GM06990 (cell line): ENCODE measurements at regions not wholly inside any gene's neighbourhood (a gene's known extent, or its start where the extent isn't known, plus 50 kb on each side); places are given as distances from the start of the nearest gene placed in this dataset.

ENCODE experiments used
- DNase-seq: peaks from one replicate; pipeline ENCODE4 v3.0.0-alpha.2; 2011; ENCODE audit not compliant: insufficient read length; ENCODE audit errors: extremely low read depth
- H3K27me3 ChIP-seq: replicated peaks from 2 replicates; pipeline ENCODE4 v1.6.0; 2011; ENCODE audit warnings: low read length; ENCODE audit not compliant: control insufficient read depth, insufficient read depth
- H3K36me3 ChIP-seq: 2 replicates; pipeline ENCODE4 v1.5.1; 2011; ENCODE audit warnings: low read length; ENCODE audit not compliant: control insufficient read depth, insufficient read depth
- H3K4me3 ChIP-seq: replicated peaks from 2 replicates; pipeline ENCODE4 v1.5.1; 2011; ENCODE audit warnings: low read depth, mild to moderate bottlenecking, control low read depth, low read length
- TF ChIP-seq, protein P1 (sequence below): IDR thresholded peaks from 2 replicates; pipeline ENCODE4 v1.5.1; 2011; ENCODE audit warnings: low read length, control low read depth, mild to moderate bottlenecking, inconsistent platforms; ENCODE audit not compliant: insufficient read depth, poor library complexity, severe bottlenecking

DNA sequence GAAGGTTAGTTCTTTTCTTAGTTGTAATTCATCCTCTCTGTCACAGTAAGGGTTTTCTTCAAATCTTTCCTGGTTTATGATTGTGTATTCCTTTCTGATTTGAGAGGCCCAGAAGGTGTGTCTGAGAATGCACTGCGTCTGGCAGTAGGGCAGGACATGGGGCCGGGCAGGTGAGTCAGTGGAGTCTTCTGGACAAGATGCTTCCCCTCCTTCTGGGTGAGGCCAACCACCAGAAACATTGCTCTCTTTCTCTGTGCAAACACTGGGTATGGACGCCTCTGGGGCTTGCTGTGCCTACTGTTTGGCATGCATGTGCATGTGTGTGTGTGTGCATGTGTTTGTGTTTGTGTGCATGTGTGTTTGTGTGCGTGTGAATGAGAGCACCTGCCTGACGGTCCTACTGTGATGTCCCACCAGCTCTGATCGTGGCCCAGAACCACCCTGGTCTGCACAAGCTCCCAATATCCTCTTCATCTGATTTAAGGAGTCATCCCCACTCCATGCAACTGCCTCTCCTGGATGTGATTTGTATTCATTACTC lies 93.2 kb upstream of the DLX2 start:
- Histone ChIP-seq H3K36me3 (no peaks in the 10 kb centered on the region), H3K4me3 (no peak overlapping the region), H3K27me3 (no peaks in the 10 kb centered on the region)
- TF ChIP-seq, protein P1, sequence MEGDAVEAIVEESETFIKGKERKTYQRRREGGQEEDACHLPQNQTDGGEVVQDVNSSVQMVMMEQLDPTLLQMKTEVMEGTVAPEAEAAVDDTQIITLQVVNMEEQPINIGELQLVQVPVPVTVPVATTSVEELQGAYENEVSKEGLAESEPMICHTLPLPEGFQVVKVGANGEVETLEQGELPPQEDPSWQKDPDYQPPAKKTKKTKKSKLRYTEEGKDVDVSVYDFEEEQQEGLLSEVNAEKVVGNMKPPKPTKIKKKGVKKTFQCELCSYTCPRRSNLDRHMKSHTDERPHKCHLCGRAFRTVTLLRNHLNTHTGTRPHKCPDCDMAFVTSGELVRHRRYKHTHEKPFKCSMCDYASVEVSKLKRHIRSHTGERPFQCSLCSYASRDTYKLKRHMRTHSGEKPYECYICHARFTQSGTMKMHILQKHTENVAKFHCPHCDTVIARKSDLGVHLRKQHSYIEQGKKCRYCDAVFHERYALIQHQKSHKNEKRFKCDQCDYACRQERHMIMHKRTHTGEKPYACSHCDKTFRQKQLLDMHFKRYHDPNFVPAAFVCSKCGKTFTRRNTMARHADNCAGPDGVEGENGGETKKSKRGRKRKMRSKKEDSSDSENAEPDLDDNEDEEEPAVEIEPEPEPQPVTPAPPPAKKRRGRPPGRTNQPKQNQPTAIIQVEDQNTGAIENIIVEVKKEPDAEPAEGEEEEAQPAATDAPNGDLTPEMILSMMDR, result no peak
- DNase-seq, result no peak

DNA sequence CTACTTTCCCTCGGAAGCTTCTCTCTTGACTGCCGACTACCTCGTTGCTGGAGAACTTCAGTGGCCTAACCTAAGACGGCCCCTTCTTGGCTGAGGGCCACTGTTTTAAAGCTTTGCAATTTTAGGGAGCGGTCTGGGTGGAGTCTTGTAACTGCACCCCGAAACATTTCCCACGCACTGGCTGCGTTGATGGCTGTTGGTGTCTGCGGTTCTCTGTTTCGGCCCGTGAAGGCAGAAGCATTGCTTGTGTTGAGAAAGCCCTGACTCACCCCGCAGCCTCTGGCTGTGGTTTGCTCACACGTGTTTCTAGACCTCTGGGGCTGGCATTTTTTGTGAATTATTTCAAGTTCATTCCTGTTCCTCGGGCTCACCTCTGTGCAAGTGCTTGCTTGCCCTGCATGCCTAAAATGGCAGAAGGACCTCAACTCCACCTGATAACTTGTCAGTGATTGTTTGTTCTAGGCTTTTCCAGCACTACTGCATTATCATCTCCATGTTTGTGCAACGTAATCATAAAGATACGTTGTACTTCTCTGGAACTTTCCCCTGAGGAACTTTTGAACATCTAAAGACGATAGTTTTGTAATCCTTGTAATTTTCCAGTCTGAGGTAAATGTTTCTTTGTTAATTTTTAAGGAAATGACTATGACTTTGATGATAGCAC lies 94.2 kb upstream of the DLX2 start:
- TF ChIP-seq, protein P1, result no peak
- no peak for DNase-seq
- Histone ChIP-seq H3K4me3 (no peak overlapping the region), H3K27me3 (no peaks in the 10 kb centered on the region), H3K36me3 (no peaks in the 10 kb centered on the region)

DNA sequence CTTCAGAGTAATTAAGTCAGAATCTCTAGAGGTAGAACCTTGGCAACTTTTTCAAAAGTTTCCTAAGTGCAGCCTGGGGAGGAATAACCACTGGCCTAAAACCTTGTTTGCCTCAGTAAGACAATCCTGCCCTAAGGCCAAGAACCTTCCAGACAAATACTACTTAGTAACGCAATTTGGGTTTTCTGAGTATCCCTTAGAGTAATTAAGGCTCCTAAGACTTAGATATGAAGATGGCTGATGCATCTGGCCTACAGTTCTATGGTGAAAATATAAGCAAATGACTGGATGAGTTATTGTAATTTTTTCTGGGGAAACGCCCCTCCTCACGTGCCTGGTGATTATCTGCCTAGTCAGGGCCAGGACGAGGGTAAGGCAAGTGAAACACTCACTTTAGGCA lies 95.7 kb upstream of the DLX2 start:
- H3K36me3 ChIP-seq, result no peaks in the 10 kb centered on the region
- no peak overlapping the region for H3K4me3 ChIP-seq
- DNase-seq, result no peak
- H3K27me3 ChIP-seq, result no peaks in the 10 kb centered on the region
- TF ChIP-seq, protein P1, result no peak

DNA sequence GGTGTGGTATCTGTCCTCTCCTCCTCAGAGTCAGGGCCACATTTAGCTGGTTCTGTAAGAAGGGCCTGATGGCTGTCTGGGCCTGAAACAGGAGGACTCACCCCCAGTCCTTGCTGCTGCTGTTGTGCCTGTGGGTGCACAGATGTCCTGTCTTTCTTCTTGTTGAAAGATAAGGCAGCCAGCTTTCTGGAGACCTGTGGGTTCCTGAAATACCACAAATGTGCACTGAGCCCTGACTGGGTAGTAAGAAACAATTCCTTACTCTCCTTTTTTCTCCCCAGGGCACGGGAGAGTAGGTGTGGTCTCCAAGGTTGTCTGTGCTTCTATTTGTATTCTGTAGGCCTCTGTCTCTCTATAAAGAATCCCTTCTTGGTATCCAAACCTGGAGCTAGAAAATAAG lies 96.2 kb upstream of the DLX2 start:
- TF ChIP-seq, protein P1, result no peak
- DNase-seq, result no peak
- H3K27me3 ChIP-seq, result no peaks in the 10 kb centered on the region
- H3K4me3 ChIP-seq, result no peak overlapping the region
- H3K36me3 ChIP-seq, result no peaks in the 10 kb centered on the region

DNA sequence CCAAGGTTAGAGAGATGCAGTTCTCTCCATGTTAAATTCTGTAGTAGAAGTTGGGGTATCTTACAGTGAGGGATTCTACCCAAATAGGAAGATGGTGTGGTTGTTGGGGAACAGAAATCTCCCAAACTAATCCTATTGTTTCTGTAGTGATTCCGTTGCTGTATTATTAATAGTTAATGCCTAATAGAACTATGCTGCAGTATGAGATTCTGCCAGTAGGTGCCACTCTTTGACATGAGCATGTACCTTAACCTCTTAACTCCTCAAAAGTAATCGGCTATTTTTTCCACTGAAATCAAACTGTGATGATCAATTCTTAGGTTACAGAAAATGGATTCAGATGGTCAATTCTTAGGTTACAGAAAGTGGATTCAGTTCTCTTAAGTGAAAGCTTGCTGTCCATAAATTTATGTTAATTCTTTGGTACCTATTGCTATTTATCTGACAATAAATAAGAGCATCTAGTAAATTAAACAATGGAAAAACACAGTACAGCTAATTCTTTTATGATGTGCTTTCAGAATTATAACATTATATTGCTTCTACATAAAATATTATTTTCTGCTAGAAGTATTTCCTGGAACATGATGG lies 97.9 kb upstream of the DLX2 start:
- no peaks in the 10 kb centered on the region for H3K36me3 ChIP-seq
- H3K27me3 ChIP-seq, result no peaks in the 10 kb centered on the region
- no peak overlapping the region for H3K4me3 ChIP-seq
- DNase-seq, result no peak
- TF ChIP-seq, protein P1, result peak; percentile 40

DNA sequence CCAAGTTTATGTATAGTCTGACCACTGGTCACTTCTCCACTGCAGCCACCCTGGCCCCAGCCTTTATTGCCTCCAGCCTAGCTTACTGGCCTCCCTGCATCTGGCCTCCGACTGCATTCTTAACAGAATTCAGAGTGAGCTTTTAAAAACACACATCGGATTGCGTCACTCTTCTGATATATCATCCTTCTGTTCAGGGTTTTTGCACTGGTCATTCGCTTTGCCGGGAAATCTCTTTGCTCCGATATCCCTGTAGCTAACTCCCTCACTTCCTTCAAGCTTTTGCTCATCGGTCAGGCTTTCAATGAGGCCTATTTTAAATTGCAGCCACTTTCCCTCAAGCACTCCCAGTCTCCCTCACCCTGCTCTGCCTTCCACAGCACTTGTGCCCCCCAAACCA lies 101.6 kb upstream of the DLX2 start:
- Histone ChIP-seq H3K27me3 (no peaks in the 10 kb centered on the region; the same call in 1 of the 2 replicates), H3K4me3 (no peak overlapping the region), H3K36me3 (no peaks in the 10 kb centered on the region)
- TF ChIP-seq, protein P1, result no peak
- DNase-seq, result no peak
